ENCODE measurements at regions not wholly inside any gene's neighbourhood (a gene's known extent, or its start where the extent isn't known, plus 50 kb on each side); places are given as distances from the start of the nearest gene placed in this dataset.
"Not testable (repeated sequence)": the region's sequence is repeated elsewhere in the genome, so short reads cannot be mapped to it uniquely, and the experiment has no call there.

DNA sequence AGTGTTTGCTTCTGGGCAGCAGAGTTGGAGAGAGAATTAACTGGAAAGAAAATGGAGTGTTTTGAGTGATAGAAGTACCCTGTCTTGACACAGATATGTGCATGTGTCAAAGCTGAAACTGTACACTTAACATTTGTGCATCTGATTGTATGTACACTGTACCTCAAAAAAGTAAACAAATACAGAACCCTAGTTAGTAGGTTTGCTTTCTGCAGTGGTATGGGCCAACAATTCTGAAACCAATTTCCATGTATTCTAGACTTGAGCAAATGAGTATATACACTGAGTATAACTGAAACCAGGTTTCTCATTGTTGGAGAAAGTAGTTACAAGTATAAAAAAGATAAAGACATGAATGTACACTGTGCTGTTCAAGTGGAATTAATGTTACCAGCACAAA is 52.4 kb downstream of the ELAPOR2 start:
- no peak for DNase-seq (ENCODE audit: low spot score)

DNA sequence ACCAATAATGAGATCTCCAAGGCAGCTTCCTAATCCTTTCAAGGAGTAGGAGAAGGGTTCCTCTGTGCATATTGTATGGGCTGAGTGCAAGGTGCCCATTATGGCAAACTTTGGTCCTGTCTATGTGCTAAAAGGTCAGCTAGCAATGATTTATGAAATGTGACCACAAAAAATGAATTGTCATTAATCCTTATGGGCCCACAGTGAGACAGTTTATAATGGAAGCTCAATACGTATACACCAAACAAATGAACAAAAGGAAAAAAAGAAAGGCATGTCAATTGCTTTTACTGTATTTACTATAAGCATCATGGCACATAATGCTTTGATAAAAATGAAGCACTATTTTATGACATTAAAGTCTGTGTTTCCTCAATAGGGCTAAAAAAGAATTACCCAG is 54.5 kb downstream of the ELAPOR2 start:
- DNase-seq (ENCODE audit: low spot score) = no peak

DNA sequence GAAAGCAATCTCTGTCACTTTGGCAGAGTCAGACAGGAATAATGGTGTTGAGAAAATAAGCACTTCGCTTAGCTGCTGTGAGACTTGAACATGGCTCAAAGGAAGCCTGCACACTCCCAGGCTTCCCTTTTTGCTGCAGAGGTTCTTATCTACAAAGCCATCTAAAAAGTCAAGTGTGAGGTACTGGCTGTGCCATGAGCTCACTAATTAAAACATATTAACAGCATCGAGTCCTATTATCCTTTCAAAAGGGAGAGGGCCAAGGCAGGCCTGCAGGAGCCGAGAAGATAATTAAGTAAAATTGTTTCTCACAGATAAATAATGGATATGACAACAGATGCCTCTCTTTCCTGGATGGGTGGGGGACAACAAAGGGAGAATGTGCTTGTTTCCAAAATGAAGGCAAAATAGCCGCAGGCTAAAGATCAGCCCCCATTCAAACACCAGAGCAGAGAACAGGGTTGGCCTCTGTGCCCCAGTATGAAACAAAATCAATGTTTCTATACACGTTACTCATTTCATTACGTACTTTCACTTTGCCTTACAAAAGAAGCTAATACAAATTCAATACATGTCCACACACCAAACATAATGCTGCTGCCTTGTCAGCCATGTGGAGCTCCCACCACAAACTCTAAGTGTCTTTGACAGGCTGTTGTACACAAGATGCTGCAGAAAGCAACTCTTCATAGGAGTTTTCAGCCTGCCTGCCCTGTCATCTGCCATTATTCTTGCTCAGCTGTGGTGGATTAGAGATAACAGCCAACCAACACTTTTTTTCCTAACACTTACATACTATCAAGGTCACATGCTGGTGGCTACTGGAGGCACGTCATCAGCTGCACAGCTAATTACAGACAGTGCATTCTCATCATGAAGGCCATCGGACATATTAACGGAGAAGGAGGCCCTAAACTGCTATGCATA is 55.3 kb downstream of the ELAPOR2 start:
- no peak for DNase-seq (ENCODE audit: low spot score)

GRCh38 chr7:87001214-87001613 is 58.2 kb downstream of the ELAPOR2 start:
- DNase-seq (ENCODE audit: low spot score) = no peak

GRCh38 chr7:87000344-87000743 is 59.1 kb downstream of the ELAPOR2 start:
- DNase-seq (ENCODE audit: low spot score) = no peak

DNA sequence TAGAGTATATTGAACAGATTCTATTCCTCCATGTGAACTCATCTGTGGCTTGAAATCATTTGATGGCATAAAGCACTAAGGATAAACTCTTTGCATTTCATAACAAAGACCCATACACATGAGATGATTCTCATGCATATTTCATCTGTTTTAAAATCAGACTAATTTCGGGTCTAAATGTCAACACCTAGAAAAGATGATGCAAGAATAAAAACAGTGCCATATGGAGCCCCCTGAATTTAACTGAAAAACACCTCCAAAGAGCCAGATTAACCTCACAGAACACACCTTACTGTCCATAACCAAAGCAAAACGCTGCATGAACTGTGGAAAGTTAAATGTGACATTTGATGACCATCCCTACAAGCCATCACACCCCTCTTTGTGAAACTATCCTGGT is 59.7 kb downstream of the ELAPOR2 start:
- no peak for DNase-seq (ENCODE audit: low spot score)

- DNase-seq (ENCODE audit: low spot score) = no peak
These were observed 63.6 kb downstream of the ELAPOR2 start for GRCh38 chr7:86995814-86996213.

- DNase-seq (ENCODE audit: low spot score) = no peak
These were observed 64.3 kb downstream of the ELAPOR2 start for GRCh38 chr7:86995052-86995725.

DNA sequence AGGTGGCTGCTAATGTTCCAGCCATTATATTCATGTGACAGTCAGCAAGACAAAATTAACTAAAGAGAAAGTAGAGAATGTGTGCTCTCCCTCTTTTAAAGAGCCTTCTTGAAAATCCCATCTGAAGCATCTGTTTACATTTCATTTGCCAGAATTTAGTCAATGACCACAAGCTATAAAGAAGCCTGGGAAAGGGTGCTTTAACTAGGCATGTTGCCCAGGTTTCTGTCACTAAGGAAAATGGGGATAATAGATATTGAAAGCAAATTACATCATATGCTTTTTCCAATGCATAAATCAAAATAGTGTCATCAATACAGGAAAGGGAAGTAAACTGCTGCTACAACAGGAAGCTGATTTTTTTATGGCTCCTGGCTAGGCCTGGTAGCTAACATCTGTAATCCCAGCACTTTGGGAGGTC is 67.7 kb downstream of the ELAPOR2 start:
- no peak for DNase-seq (ENCODE audit: low spot score)

DNA sequence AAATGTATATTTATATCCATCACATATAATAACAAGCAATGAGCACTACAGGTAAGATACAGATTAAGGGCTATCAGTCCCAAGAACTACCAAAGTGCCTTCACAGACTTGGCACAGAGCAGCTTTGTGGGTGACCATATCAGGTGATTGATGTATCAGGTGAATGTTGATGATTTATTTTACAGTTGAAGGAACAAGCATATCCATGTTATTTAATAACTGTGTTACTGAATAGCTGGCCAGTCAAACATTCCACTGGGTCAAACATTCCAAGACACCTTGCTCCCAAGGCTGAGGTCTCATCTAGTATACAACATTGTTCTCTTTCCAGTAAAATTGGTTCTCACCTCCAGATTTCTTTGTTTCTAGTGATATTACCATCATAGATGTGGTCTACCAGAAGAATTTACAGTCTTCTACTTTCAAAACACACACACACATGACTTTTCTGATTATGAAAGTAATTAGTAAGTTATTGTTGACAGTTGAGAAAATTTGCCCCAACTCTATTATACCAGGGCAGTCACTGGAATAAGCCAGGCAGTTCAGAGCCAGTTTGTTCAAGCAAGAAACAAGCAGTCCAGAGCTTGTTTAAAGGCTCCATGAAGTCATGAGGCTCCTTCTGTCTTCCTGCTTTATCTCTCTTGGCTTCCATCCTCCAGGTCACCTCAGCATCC is 68.2 kb downstream of the ELAPOR2 start:
- DNase-seq (ENCODE audit: low spot score) = no peak

- DNase-seq (ENCODE audit: low spot score) = no peak
These were observed 70.0 kb downstream of the ELAPOR2 start for GRCh38 chr7:86989407-86989806.

DNA sequence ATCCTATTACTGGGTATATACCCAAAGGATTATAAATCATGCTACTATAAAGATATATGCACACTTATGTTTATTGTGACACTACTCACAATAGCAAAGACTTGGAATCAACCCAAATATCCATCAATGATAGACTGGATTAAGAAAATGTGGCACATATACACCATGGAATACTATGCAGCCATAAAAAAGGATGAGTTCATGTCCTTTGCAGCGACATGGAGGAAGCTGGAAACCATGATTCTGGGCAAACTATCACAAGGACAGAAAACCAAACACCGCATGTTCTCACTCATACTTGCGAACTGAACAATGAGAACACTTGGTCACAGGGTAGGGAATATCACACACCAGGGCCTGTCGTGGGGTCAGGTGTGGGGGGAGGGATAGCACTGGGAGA is 71.6 kb downstream of the ELAPOR2 start:
- DNase-seq (ENCODE audit: low spot score) = not testable (repeated sequence)

DNA sequence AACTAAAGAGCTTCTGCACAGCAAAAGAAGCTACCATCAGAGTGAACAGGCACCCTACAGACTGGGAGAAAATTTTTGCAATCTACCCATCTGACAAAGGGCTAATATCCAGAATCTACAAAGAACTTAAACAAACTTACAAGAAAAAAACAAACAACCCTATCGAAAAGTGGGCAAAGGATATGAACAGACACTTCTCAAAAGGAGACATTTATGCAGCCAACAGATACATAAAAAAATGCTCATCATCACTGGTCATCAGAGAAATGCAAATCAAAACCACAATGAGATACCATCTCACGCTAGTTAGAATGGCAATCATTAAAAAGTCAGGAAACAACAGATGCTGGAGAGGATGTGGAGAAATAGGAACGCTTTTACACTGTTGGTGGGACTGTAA is 72.1 kb downstream of the ELAPOR2 start:
- not testable (repeated sequence) for DNase-seq (ENCODE audit: low spot score)

DNA sequence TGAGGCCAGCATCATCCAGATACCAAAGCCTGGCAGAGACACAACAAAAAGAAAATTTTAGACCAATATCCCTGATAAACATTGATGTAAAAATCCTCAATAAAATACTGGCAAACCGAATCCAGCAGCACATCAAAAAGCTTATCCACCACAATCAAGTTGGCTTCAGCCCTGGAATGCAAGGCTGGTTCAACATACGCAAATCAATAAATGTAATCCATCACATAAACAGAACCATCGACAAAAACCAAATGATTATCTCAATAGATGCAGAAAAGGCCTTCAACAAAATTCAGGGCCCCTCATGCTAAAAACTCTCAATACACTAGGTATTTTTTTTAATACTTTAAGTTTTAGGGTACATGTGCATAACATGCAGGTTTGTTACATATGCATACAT is 74.1 kb downstream of the ELAPOR2 start:
- DNase-seq (ENCODE audit: low spot score) = not testable (repeated sequence)

DNA sequence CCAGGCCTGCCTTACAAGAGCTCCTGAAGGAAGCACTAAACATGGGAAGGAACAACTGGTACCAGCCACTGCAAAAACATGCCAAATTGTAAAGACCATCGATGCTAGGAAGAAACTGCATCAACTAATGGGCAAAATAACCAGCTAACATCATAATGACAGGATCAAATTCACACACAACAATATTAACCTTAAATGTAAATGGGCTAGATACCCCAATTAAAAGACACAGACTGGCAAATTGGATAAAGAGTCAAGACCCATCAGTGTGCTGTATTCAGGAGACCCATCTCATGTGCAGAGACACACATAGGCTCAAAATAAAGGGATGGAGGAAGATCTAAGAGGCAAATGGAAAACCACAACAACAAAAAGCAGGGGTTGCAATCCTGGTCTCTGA is 75.8 kb downstream of the ELAPOR2 start:
- DNase-seq (ENCODE audit: low spot score) = not testable (repeated sequence)

GRCh38 chr7:86981937-86982336 is 77.5 kb downstream of the ELAPOR2 start:
- DNase-seq (ENCODE audit: low spot score) = not testable (repeated sequence)

GRCh38 chr7:86981127-86981526 is 78.3 kb downstream of the ELAPOR2 start:
- DNase-seq (ENCODE audit: low spot score) = no peak

DNA sequence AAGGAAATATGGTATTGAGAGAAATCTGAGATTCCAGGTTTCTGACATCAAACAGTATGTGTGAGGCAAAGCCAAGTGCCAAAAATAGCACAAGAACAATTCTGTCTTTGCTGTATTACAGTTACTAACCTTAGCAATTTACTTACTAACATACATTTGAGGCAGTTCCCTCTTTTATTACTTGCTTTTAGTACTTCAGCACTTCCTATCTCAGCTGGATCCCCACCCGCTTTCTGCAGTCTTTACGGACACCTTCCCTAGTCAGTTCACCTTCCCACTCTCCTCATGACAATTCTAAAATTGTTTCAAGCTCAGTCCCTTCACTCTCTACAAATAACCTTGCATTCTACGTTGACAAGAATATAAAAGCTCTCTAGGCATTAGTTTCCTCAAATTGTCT is 79.2 kb downstream of the ELAPOR2 start:
- no peak for DNase-seq (ENCODE audit: low spot score)

GRCh38 chr7:86978808-86979506 is 80.5 kb downstream of the ELAPOR2 start:
- no peak for DNase-seq (ENCODE audit: low spot score)

DNA sequence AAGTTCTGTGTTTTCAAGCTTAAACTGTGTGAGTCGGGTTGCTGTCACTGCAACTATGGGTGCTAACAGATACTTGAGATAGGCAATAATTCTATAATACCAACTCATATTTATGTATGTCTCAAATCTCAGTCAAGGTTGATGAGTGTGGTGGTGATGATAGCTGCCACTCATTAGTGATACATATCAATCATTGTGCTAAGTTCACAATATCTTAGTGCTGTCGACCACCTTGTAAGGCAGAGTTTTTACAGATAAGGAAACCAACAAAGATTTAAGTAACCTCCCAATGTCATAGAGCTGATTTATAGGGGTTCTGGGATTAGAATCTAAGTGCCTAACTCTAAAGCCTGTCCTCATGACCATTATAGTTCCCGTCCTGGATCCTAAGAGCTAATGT is 82.5 kb downstream of the ELAPOR2 start:
- no peak for DNase-seq (ENCODE audit: low spot score)

DNA sequence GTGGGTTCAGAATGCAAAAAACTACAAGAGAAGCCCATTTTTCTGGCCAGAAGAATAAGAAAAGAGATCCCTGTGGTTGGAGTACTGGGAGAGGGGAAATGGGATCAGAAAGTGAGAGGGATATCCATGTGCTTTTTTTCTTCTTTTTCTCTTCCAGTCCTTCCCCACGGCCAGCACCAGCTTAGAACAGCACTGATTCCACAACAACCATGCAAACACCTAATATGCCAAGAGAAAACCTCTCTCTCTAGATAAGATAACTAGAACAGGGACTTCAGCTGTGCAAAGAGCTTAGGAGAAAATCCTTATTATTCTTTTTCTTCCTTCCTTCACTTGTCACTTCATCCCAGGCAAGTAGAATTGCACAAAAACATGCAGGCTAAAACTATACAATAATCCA is 83.5 kb downstream of the ELAPOR2 start:
- DNase-seq (ENCODE audit: low spot score) = no peak

GRCh38 chr7:86975449-86975848 is 84.0 kb downstream of the ELAPOR2 start:
- DNase-seq (ENCODE audit: low spot score) = no peak

Measured in AG08396 (cell line).